SK-N-SH (cell line): ENCODE measurements at regions not wholly inside any gene's neighbourhood (a gene's known extent, or its start where the extent isn't known, plus 50 kb on each side); places are given as distances from the start of the nearest gene placed in this dataset.

Experiments used
- CTCF ChIP-seq: fragments of 200-600 bp; sonication (generic); IDR thresholded peaks from 2 replicates; pipeline ENCODE4 v1.6.1; 2017; ENCODE audit warnings: antibody characterized with exemption, mild to moderate bottlenecking, moderate library complexity
- ELF1 ChIP-seq: IDR thresholded peaks from 2 replicates; pipeline ENCODE4 v1.4.0; 2012
- EP300 ChIP-seq, 2 experiments: IDR thresholded peaks; 2 replicates each; pipeline versions ENCODE4 v1.4.0 to v1.6.1; 2012; ENCODE audit warnings: borderline replicate concordance in 1 of 2, low read depth in 1 of 2, low read length in 1 of 2
- NFIC ChIP-seq: IDR thresholded peaks from 2 replicates; pipeline ENCODE4 v1.4.0; 2012; ENCODE audit warnings: borderline replicate concordance
- PBX3 ChIP-seq: IDR thresholded peaks from 2 replicates; pipeline ENCODE4; 2012
- RAD21 ChIP-seq: IDR thresholded peaks from 2 replicates; pipeline ENCODE4 v1.6.1; 2012; ENCODE audit warnings: mild to moderate bottlenecking, low read length
- RCOR1 ChIP-seq: fragments of 150-350 bp; IDR thresholded peaks from 2 replicates; pipeline ENCODE4 v1.6.1; 2017; ENCODE audit warnings: antibody characterized with exemption, low read length
- SMC3 ChIP-seq: IDR thresholded peaks from 2 replicates; pipeline ENCODE4 v1.6.1; 2012; ENCODE audit warnings: low read depth, low read length, improper control_type of control experiment
- TF ChIP-seq, protein P1 (sequence below): IDR thresholded peaks from 2 replicates; pipeline ENCODE4 v1.4.0; 2012; ENCODE audit warnings: low read depth, borderline replicate concordance
- TF ChIP-seq, protein P2 (sequence below): IDR thresholded peaks from 2 replicates; pipeline ENCODE4 v1.4.0; 2012; ENCODE audit warnings: low read depth, borderline replicate concordance

DNA sequence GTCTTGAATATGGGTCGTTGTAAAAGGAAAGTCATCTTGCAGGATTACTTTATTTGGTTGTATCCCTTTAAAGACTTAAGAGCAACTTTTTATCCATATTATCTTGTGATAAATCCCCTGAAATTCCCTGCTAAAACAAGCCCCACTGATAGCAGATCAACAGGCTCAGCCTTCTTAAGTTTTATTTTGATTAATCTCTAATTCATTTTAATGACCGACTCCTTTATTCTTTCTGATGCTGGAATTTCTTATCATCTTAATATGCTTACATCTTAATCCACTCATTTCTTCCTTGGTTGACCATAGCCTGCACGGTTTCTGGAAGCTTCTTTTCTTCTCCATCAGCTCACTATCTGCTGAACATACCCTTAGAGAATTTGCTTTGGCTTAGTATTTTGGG, 188.5 kb upstream of the CCDC68 start:
- TF ChIP-seq RAD21 (no peak), RCOR1 (no peak), CTCF (no peak), ELF1 (no peak), EP300 (IDR thresholded peaks at IDR 0.05; ENCODE audit: borderline replicate concordance in 1 of 2, low read depth in 1 of 2, low read length in 1 of 2) (no peak), SMC3 (no peak), NFIC (no peak), PBX3 (no peak)
- TF ChIP-seq, protein P1, sequence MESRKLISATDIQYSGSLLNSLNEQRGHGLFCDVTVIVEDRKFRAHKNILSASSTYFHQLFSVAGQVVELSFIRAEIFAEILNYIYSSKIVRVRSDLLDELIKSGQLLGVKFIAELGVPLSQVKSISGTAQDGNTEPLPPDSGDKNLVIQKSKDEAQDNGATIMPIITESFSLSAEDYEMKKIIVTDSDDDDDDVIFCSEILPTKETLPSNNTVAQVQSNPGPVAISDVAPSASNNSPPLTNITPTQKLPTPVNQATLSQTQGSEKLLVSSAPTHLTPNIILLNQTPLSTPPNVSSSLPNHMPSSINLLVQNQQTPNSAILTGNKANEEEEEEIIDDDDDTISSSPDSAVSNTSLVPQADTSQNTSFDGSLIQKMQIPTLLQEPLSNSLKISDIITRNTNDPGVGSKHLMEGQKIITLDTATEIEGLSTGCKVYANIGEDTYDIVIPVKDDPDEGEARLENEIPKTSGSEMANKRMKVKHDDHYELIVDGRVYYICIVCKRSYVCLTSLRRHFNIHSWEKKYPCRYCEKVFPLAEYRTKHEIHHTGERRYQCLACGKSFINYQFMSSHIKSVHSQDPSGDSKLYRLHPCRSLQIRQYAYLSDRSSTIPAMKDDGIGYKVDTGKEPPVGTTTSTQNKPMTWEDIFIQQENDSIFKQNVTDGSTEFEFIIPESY, result no peak
- TF ChIP-seq, protein P2, sequence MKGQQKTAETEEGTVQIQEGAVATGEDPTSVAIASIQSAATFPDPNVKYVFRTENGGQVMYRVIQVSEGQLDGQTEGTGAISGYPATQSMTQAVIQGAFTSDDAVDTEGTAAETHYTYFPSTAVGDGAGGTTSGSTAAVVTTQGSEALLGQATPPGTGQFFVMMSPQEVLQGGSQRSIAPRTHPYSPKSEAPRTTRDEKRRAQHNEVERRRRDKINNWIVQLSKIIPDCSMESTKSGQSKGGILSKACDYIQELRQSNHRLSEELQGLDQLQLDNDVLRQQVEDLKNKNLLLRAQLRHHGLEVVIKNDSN, result no peak
